GM12874 (cell line): ENCODE measurements at regions not wholly inside any gene's neighbourhood (a gene's known extent, or its start where the extent isn't known, plus 50 kb on each side); places are given as distances from the start of the nearest gene placed in this dataset.

Experiments used
- TF ChIP-seq, protein P1 (sequence below): IDR thresholded peaks from 2 replicates; pipeline ENCODE4 v1.5.1; 2011; ENCODE audit warnings: low read depth, mild to moderate bottlenecking, control low read depth, low read length, moderate library complexity; ENCODE audit not compliant: insufficient read depth

DNA sequence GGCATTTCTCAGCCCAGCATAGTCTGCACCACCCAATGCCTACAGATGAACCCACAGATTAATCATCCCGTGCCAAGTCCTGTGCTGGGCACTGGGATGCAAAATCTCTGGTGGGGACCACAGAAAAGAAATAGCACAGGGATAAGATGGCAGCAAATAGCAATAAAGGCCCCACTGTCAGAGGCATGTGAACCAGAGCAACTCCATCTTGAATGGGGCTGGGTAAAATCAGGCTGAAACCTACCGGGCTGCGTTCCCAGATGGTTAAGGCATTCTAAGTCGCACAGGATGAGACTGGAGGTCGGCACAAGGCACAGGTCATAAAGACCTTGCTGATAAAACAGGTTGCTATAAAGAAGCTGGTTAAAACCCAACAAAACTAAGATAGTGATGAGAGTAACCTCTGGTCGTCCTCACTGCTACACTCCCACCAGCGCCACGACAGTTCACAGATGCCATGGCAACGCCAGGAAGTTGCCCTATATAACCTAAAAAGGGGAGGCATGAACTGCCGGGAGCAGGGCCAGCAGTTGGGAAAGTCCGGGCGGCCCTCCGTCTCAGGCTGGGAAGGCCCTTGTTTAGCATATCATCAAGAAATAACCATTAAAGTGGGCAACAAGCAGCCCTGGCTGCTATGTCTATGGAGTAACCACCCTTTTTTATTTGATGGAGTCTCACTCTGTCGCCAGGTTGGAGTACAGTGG, 65.2 kb downstream of the C9orf50 start:
- TF ChIP-seq, protein P1, sequence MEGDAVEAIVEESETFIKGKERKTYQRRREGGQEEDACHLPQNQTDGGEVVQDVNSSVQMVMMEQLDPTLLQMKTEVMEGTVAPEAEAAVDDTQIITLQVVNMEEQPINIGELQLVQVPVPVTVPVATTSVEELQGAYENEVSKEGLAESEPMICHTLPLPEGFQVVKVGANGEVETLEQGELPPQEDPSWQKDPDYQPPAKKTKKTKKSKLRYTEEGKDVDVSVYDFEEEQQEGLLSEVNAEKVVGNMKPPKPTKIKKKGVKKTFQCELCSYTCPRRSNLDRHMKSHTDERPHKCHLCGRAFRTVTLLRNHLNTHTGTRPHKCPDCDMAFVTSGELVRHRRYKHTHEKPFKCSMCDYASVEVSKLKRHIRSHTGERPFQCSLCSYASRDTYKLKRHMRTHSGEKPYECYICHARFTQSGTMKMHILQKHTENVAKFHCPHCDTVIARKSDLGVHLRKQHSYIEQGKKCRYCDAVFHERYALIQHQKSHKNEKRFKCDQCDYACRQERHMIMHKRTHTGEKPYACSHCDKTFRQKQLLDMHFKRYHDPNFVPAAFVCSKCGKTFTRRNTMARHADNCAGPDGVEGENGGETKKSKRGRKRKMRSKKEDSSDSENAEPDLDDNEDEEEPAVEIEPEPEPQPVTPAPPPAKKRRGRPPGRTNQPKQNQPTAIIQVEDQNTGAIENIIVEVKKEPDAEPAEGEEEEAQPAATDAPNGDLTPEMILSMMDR = no peak

DNA sequence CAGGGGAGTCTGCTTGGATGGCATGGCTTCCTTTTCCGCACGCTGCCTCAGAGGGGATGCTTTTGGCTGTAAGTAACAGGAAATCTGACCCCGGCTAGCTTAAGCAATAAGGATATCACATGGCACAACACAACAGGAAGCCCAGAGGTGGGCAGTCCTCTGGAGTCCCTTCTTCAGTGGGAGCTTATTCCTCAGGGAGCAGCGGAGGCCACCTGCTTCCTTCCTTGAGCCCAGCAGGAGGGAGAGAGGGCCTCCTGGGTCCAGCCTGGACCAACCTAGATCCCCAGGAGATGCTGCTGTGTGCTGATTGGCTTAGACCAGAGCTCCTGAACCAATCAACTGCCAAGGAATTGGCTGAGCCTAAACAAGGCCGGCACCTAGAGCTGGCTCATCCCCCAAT, 66.3 kb downstream of the C9orf50 start:
- TF ChIP-seq, protein P1 = no peak

- TF ChIP-seq, protein P1 = no peak
Measured at GRCh38 chr9:129553277-129553676, 67.6 kb downstream of the C9orf50 start.

DNA sequence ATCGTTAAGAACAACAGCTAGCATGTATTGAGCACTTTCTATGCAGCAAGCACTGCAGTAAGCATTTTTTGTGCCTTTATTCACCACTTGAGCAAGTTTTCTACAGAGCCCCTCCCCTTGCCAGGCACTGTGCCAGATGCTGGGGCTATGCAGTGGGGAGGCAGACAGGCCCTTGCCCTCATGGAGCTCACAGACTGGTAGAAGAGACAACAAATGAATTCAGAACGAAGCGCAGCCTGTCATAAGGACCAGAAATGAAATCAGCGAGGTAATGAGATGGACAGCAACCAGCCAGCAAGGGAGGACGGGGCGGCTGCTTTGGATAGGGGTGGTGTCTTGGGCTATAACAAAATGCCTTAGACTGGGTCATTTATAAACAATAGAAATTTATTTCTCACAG, 68.8 kb downstream of the C9orf50 start:
- TF ChIP-seq, protein P1 = no peak

- TF ChIP-seq, protein P1 = no peak
Measured at GRCh38 chr9:129551393-129551973, 69.4 kb downstream of the C9orf50 start.

DNA sequence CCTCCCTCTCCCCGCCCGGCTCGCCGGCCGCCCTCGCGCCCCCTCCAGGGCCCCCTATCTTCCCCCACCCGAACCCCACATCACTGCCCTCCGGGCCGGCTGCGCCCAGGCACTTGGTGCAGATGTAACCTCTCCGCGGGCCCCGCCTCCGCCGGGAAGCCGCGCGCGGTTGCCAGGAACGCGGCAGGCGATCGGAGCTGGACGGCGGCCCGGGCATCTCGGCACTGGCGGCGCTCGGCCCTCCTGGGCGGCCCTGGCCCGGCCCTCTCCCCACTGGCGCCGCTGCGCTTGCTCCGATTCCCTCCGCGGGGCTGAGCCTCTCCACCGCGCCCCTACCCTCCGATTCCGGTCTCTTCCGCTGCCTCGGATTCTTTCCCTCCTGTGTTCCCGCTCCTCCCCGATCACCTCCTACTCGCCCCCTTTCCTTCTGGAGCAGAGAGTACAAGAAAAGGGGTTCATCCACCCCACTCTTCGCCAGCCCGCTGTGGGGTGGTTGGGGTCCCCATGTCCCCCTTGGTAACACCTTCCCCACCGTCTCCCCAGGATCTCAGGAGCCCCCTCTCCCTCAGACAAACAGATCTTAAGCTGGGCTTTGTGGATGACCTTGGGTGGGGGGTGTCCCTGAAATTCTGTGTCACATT, 70.6 kb downstream of the C9orf50 start:
- TF ChIP-seq, protein P1 = no peak

DNA sequence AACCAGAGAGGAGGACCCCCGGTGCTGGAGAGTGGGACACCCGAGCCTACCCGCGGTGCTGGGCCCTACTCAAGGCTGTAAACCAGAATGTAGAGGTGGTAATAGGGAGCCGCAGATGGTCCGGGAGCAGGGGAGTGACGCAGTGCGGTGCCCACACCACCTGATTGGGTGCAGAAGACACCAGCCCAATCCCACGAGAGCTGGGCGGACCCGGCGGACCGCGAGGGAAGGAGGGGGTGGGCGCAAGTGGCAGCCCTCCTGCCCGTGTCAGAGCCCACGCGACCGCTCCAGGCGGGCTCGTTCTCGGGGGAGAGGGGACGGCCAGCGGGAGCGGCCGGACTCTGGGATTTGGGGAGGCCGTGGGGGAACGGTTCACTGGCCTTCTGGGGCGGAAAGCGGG, 71.2 kb downstream of the C9orf50 start:
- TF ChIP-seq, protein P1 = no peak
